GM18520 (cell line): ENCODE measurements at regions not wholly inside any gene's neighbourhood (a gene's known extent, or its start where the extent isn't known, plus 50 kb on each side); places are given as distances from the start of the nearest gene placed in this dataset.

Experiments used
- ATAC-seq: cut with Tn5 transposase; IDR thresholded peaks from one replicate; pipeline ENCODE4 v1.9.1; 2021; ENCODE audit not compliant: unreplicated experiment

- no peak for ATAC-seq
These were observed 668.2 kb downstream of the CCSER2 start for GRCh38 chr10:84996580-84996979.

GRCh38 chr10:84997870-84998269 is 669.5 kb downstream of the CCSER2 start:
- no peak for ATAC-seq

GRCh38 chr10:84999929-85000328 is 671.5 kb downstream of the CCSER2 start:
- ATAC-seq, result no peak

GRCh38 chr10:85003083-85003482 is 674.7 kb downstream of the CCSER2 start:
- ATAC-seq, result no peak

GRCh38 chr10:85008488-85009184 is 680.2 kb downstream of the CCSER2 start:
- ATAC-seq, result no peak

- ATAC-seq, result no peak
These were observed 683.9 kb downstream of the CCSER2 start for GRCh38 chr10:85012305-85012704.

GRCh38 chr10:85026878-85027467 is 698.6 kb downstream of the CCSER2 start:
- ATAC-seq, result no peak

GRCh38 chr10:85032981-85033380 is 704.6 kb downstream of the CCSER2 start:
- no peak for ATAC-seq

- ATAC-seq, result no peak
These were observed 708.3 kb downstream of the CCSER2 start for GRCh38 chr10:85036661-85037060.

GRCh38 chr10:85039311-85039710 is 710.9 kb downstream of the CCSER2 start:
- no peak for ATAC-seq

- no peak for ATAC-seq
These were observed 714.8 kb downstream of the CCSER2 start for GRCh38 chr10:85043207-85043606.

- no peak for ATAC-seq
These were observed 716.7 kb downstream of the CCSER2 start for GRCh38 chr10:85045046-85045445.

- ATAC-seq, result no peak
These were observed 718.9 kb downstream of the CCSER2 start for GRCh38 chr10:85047170-85047834.

GRCh38 chr10:85047979-85048378 is 719.6 kb downstream of the CCSER2 start:
- ATAC-seq, result no peak

GRCh38 chr10:85048644-85049043 is 720.3 kb downstream of the CCSER2 start:
- ATAC-seq, result no peak

- ATAC-seq, result no peak
These were observed 732.6 kb downstream of the CCSER2 start for GRCh38 chr10:85060944-85061343.

GRCh38 chr10:85061401-85061800 is 733.0 kb downstream of the CCSER2 start:
- ATAC-seq, result no peak

- ATAC-seq, result no peak
These were observed 739.6 kb downstream of the CCSER2 start for GRCh38 chr10:85067955-85068354.

GRCh38 chr10:85080934-85081333 is 752.5 kb downstream of the CCSER2 start:
- no peak for ATAC-seq

- ATAC-seq, result no peak
These were observed 770.6 kb downstream of the CCSER2 start for GRCh38 chr10:85098835-85099521.

- no peak for ATAC-seq
These were observed 772.1 kb downstream of the CCSER2 start for GRCh38 chr10:85100495-85100894.
